ENCODE measurements at regions not wholly inside any gene's neighbourhood (a gene's known extent, or its start where the extent isn't known, plus 50 kb on each side); places are given as distances from the start of the nearest gene placed in this dataset.

GRCh38 chr2:60371219-60371618, 182.2 kb downstream of the BCL11A start:
- TF ChIP-seq CTCF (IDR thresholded peaks at IDR 0.05) (no peak), EZH2 (IDR thresholded peaks at IDR 0.05; ENCODE audit: borderline replicate concordance, insufficient read depth, low read depth, low read length, poor library complexity, severe bottlenecking) (no peak)
